ENCODE measurements at regions not wholly inside any gene's neighbourhood (a gene's known extent, or its start where the extent isn't known, plus 50 kb on each side); places are given as distances from the start of the nearest gene placed in this dataset.
"Not testable (repeated sequence)": the region's sequence is repeated elsewhere in the genome, so short reads cannot be mapped to it uniquely, and the experiment has no call there.

- ATAC-seq (replicated peaks; ENCODE audit: extremely low read depth, poor library complexity, severe bottlenecking) (no peak), DNase-seq (ENCODE audit: low spot score in 2 of 2) (no peak)
- no peaks in the 10 kb centered on the region for H3K4me1 Mint-ChIP-seq
- H3K27ac Mint-ChIP-seq (ENCODE audit: low read depth) = no peak overlapping the region
- no peak overlapping the region for H3K4me3 Mint-ChIP-seq
- peaks cover 23% of the 10 kb centered on the region for H3K9me3 Mint-ChIP-seq
- H3K27me3 Mint-ChIP-seq = no peaks in the 10 kb centered on the region
- no peaks in the 10 kb centered on the region for H3K36me3 Mint-ChIP-seq (ENCODE audit: insufficient read depth)
Observed at GRCh38 chr10:35971397-35971796, 329.3 kb upstream of the FZD8 start.

- no peaks in the 10 kb centered on the region for H3K27me3 Mint-ChIP-seq
- H3K4me3 Mint-ChIP-seq = no peak overlapping the region
- ATAC-seq (replicated peaks; ENCODE audit: extremely low read depth, poor library complexity, severe bottlenecking) (no peak), DNase-seq (ENCODE audit: low spot score in 2 of 2) (no peak)
- no peaks in the 10 kb centered on the region for H3K4me1 Mint-ChIP-seq
- no peak overlapping the region for H3K27ac Mint-ChIP-seq (ENCODE audit: low read depth)
- H3K9me3 Mint-ChIP-seq = peaks cover 11% of the 10 kb centered on the region
- no peaks in the 10 kb centered on the region for H3K36me3 Mint-ChIP-seq (ENCODE audit: insufficient read depth)
Observed at GRCh38 chr10:35963685-35964084, 321.6 kb upstream of the FZD8 start.

GRCh38 chr10:35961501-35961900 lies 319.4 kb upstream of the FZD8 start:
- Mint-ChIP-seq H3K4me3 (no peak overlapping the region), H3K9me3 (peaks cover 9% of the 10 kb centered on the region), H3K4me1 (no peaks in the 10 kb centered on the region), H3K27me3 (no peaks in the 10 kb centered on the region), H3K27ac (ENCODE audit: low read depth) (no peak overlapping the region), H3K36me3 (ENCODE audit: insufficient read depth) (no peaks in the 10 kb centered on the region)
- no peak for ATAC-seq (replicated peaks; ENCODE audit: extremely low read depth, poor library complexity, severe bottlenecking)
- DNase-seq (ENCODE audit: low spot score in 2 of 2) = no peak

GRCh38 chr10:35959252-35959651 lies 317.2 kb upstream of the FZD8 start:
- Mint-ChIP-seq H3K27me3 (no peaks in the 10 kb centered on the region), H3K36me3 (ENCODE audit: insufficient read depth) (no peaks in the 10 kb centered on the region), H3K9me3 (peaks cover 9% of the 10 kb centered on the region), H3K27ac (ENCODE audit: low read depth) (no peak overlapping the region), H3K4me3 (no peak overlapping the region), H3K4me1 (no peaks in the 10 kb centered on the region)
- DNase-seq (ENCODE audit: low spot score in 2 of 2) (no peak), ATAC-seq (replicated peaks; ENCODE audit: extremely low read depth, poor library complexity, severe bottlenecking) (no peak)

GRCh38 chr10:35958609-35959008 lies 316.5 kb upstream of the FZD8 start:
- not testable (repeated sequence) for H3K4me3 Mint-ChIP-seq; ATAC-seq (replicated peaks; ENCODE audit: extremely low read depth, poor library complexity, severe bottlenecking); H3K9me3 Mint-ChIP-seq; DNase-seq (ENCODE audit: low spot score in 2 of 2); H3K27ac Mint-ChIP-seq (ENCODE audit: low read depth); H3K27me3 Mint-ChIP-seq; H3K4me1 Mint-ChIP-seq; H3K36me3 Mint-ChIP-seq (ENCODE audit: insufficient read depth)

- no peak overlapping the region for H3K4me3 Mint-ChIP-seq
- no peak for ATAC-seq (replicated peaks; ENCODE audit: extremely low read depth, poor library complexity, severe bottlenecking)
Observed at GRCh38 chr10:35950701-35951100, 308.6 kb upstream of the FZD8 start.

GRCh38 chr10:35950226-35950625 lies 308.1 kb upstream of the FZD8 start:
- Mint-ChIP-seq H3K4me1 (no peaks in the 10 kb centered on the region), H3K9me3 (peaks cover 9% of the 10 kb centered on the region), H3K36me3 (ENCODE audit: insufficient read depth) (peaks cover 2% of the 10 kb centered on the region), H3K27ac (ENCODE audit: low read depth) (no peak overlapping the region), H3K27me3 (no peaks in the 10 kb centered on the region), H3K4me3 (no peak overlapping the region)
- DNase-seq (ENCODE audit: low spot score in 2 of 2) (no peak), ATAC-seq (replicated peaks; ENCODE audit: extremely low read depth, poor library complexity, severe bottlenecking) (no peak)

More at GRCh38 chr10:35950701-35951100, 308.6 kb upstream of the FZD8 start:
- H3K27me3 Mint-ChIP-seq = no peaks in the 10 kb centered on the region
- peaks cover 2% of the 10 kb centered on the region for H3K36me3 Mint-ChIP-seq (ENCODE audit: insufficient read depth)
- H3K4me1 Mint-ChIP-seq = no peaks in the 10 kb centered on the region
- no peak for DNase-seq (ENCODE audit: low spot score in 2 of 2)
- H3K27ac Mint-ChIP-seq (ENCODE audit: low read depth) = no peak overlapping the region
- peaks cover 12% of the 10 kb centered on the region for H3K9me3 Mint-ChIP-seq

GRCh38 chr10:35949811-35950211 lies 307.7 kb upstream of the FZD8 start:
- no peaks in the 10 kb centered on the region for H3K27me3 Mint-ChIP-seq
- no peak overlapping the region for H3K4me3 Mint-ChIP-seq
- no peak overlapping the region for H3K27ac Mint-ChIP-seq (ENCODE audit: low read depth)
- H3K36me3 Mint-ChIP-seq (ENCODE audit: insufficient read depth) = peaks cover 2% of the 10 kb centered on the region
- no peaks in the 10 kb centered on the region for H3K4me1 Mint-ChIP-seq
- H3K9me3 Mint-ChIP-seq = peaks cover 9% of the 10 kb centered on the region
- DNase-seq (ENCODE audit: low spot score in 2 of 2) (no peak), ATAC-seq (replicated peaks; ENCODE audit: extremely low read depth, poor library complexity, severe bottlenecking) (no peak)

- H3K4me3 Mint-ChIP-seq = no peak overlapping the region
- no peaks in the 10 kb centered on the region for H3K27me3 Mint-ChIP-seq
- H3K9me3 Mint-ChIP-seq = peaks cover 9% of the 10 kb centered on the region
- no peaks in the 10 kb centered on the region for H3K36me3 Mint-ChIP-seq (ENCODE audit: insufficient read depth)
- no peak overlapping the region for H3K27ac Mint-ChIP-seq (ENCODE audit: low read depth)
- no peaks in the 10 kb centered on the region for H3K4me1 Mint-ChIP-seq
- DNase-seq (ENCODE audit: low spot score in 2 of 2) (no peak), ATAC-seq (replicated peaks; ENCODE audit: extremely low read depth, poor library complexity, severe bottlenecking) (no peak)
Observed at GRCh38 chr10:35946556-35946955, 304.5 kb upstream of the FZD8 start.

GRCh38 chr10:35942057-35942456 lies 300.0 kb upstream of the FZD8 start:
- H3K27ac Mint-ChIP-seq (ENCODE audit: low read depth) = no peak overlapping the region
- no peaks in the 10 kb centered on the region for H3K4me1 Mint-ChIP-seq
- ATAC-seq (replicated peaks; ENCODE audit: extremely low read depth, poor library complexity, severe bottlenecking) = no peak

GRCh38 chr10:35940141-35941041 lies 298.3 kb upstream of the FZD8 start:
- Mint-ChIP-seq H3K36me3 (ENCODE audit: insufficient read depth) (no peaks in the 10 kb centered on the region), H3K27me3 (no peaks in the 10 kb centered on the region), H3K4me1 (no peaks in the 10 kb centered on the region), H3K27ac (ENCODE audit: low read depth) (no peak overlapping the region), H3K4me3 (no peak overlapping the region), H3K9me3 (peaks cover 26% of the 10 kb centered on the region)
- ATAC-seq (replicated peaks; ENCODE audit: extremely low read depth, poor library complexity, severe bottlenecking) = no peak
- no peak for DNase-seq (ENCODE audit: low spot score in 2 of 2)

More at GRCh38 chr10:35942057-35942456, 300.0 kb upstream of the FZD8 start:
- Mint-ChIP-seq H3K27me3 (no peaks in the 10 kb centered on the region), H3K9me3 (peaks cover 11% of the 10 kb centered on the region), H3K4me3 (no peak overlapping the region), H3K36me3 (ENCODE audit: insufficient read depth) (no peaks in the 10 kb centered on the region)
- no peak for DNase-seq (ENCODE audit: low spot score in 2 of 2)

- no peaks in the 10 kb centered on the region for H3K36me3 Mint-ChIP-seq (ENCODE audit: insufficient read depth)
- H3K27me3 Mint-ChIP-seq = no peaks in the 10 kb centered on the region
- H3K9me3 Mint-ChIP-seq = peaks cover 26% of the 10 kb centered on the region
- H3K4me3 Mint-ChIP-seq = no peak overlapping the region
- H3K27ac Mint-ChIP-seq (ENCODE audit: low read depth) = no peak overlapping the region
- ATAC-seq (replicated peaks; ENCODE audit: extremely low read depth, poor library complexity, severe bottlenecking) (no peak), DNase-seq (ENCODE audit: low spot score in 2 of 2) (no peak)
- no peaks in the 10 kb centered on the region for H3K4me1 Mint-ChIP-seq
Observed at GRCh38 chr10:35938160-35938559, 296.1 kb upstream of the FZD8 start.

GRCh38 chr10:35937546-35937945 lies 295.4 kb upstream of the FZD8 start:
- no peak overlapping the region for H3K4me3 Mint-ChIP-seq
- H3K4me1 Mint-ChIP-seq = no peaks in the 10 kb centered on the region
- H3K27ac Mint-ChIP-seq (ENCODE audit: low read depth) = no peak overlapping the region
- no peaks in the 10 kb centered on the region for H3K36me3 Mint-ChIP-seq (ENCODE audit: insufficient read depth)
- ATAC-seq (replicated peaks; ENCODE audit: extremely low read depth, poor library complexity, severe bottlenecking) = no peak
- no peak for DNase-seq (ENCODE audit: low spot score in 2 of 2)
- no peaks in the 10 kb centered on the region for H3K27me3 Mint-ChIP-seq
- H3K9me3 Mint-ChIP-seq = peaks cover 26% of the 10 kb centered on the region
